HCT116 (cell line): ENCODE measurements at regions not wholly inside any gene's neighbourhood (a gene's known extent, or its start where the extent isn't known, plus 50 kb on each side); places are given as distances from the start of the nearest gene placed in this dataset.

ENCODE experiments used
- ATAC-seq: fragments of 200-7000 bp; cut with Tn5 transposase; 2 replicates; pipeline ENCODE4 v1.9.1; 2020; ENCODE audit warnings: mild to moderate bottlenecking, moderate library complexity
- BruUV-seq: library from RNA; stranded (reverse); fragments of 400-500 nt; replicated peaks from 2 replicates; lab custom pipeline; 2021; lab: Mats Ljungman, UMichigan
- CTCF ChIA-PET: fragments of 300-600 bp; sonication (Branson Sonifier 250); formaldehyde crosslinking; loops from one replicate; lab custom pipeline; 2021; ENCODE audit warnings: antibody characterized with exemption; lab: Charles Lee
- POLR2A ChIA-PET: fragments of 300-600, 350-600 bp; sonication (Branson Sonifier 250); formaldehyde crosslinking; loops from one replicate; lab custom pipeline; 2021; ENCODE audit warnings: antibody characterized with exemption; lab: Charles Lee
- RAD21 ChIA-PET, 2 experiments: fragments of 300-600 bp; sonication (Branson Sonifier 250); formaldehyde crosslinking; loops; one replicate each; lab custom pipeline; 2023; ENCODE audit warnings: low total read pairs in 2 of 2; ENCODE audit not compliant: uncharacterized antibody in 2 of 2, unreplicated experiment in 2 of 2, low non-redundant PET in 1 of 2; lab: Charles Lee
- DNase-seq: peaks from one replicate; pipeline ENCODE4 v3.0.0-alpha.2; 2010; ENCODE audit warnings: low read depth, low spot score
- H2AFZ ChIP-seq: fragments of 200-600 bp; shearing (Covaris generic), sonication (generic); 2 replicates; pipeline ENCODE4 v1.6.1; 2017; ENCODE audit warnings: low read depth, mixed run types, mixed read lengths, antibody characterized with exemption, low read length; ENCODE audit not compliant: poor library complexity, severe bottlenecking
- H3K27ac ChIP-seq: 2 replicates; pipeline ENCODE4 v1.5.1; 2012; ENCODE audit warnings: low read depth, low read length
- H3K27me3 ChIP-seq: fragments of 200-600 bp; sonication (generic); 2 replicates; pipeline ENCODE4 v1.6.1; 2016; ENCODE audit warnings: mixed run types, low read length, mixed read lengths; ENCODE audit not compliant: insufficient read depth
- H3K36me3 ChIP-seq, 2 experiments: fragments of 200-500 bp in 1 of 2; fragments of 200-600 bp in 1 of 2; sonication (Bioruptor generic) in 1 of 2; sonication (generic) in 1 of 2; 2 replicates each; pipeline versions ENCODE4 v1.5.1 to v1.6.1; 2014 to 2016; ENCODE audit warnings: low read length in 2 of 2, inconsistent platforms in 1 of 2, mixed read lengths in 1 of 2, mixed run types in 1 of 2; ENCODE audit not compliant: insufficient read depth in 2 of 2, control insufficient read depth in 1 of 2
- H3K4me1 ChIP-seq, 2 experiments: fragments of 200-600 bp in 1 of 2; sonication (generic) in 1 of 2; 2 replicates each; pipeline versions ENCODE4 v1.5.1 to v1.6.1; 2012 to 2017; ENCODE audit warnings: low read length in 2 of 2, inconsistent platforms in 1 of 2, mild to moderate bottlenecking in 1 of 2, mixed read lengths in 1 of 2, mixed run types in 1 of 2, moderate library complexity in 1 of 2; ENCODE audit not compliant: insufficient read depth in 2 of 2, control insufficient read depth in 1 of 2
- H3K4me2 ChIP-seq: fragments of 200-600 bp; sonication (generic); 2 replicates; pipeline ENCODE4 v1.6.1; 2017; ENCODE audit warnings: mixed run types, low read length, mixed read lengths
- H3K4me3 ChIP-seq, 2 experiments: fragments of 200-600 bp in 1 of 2; sonication (generic) in 1 of 2; replicated peaks in 1 of 2; 2 replicates each; pipeline ENCODE4 v1.5.1; 2011 to 2016; ENCODE audit warnings: low read length in 2 of 2, control low read depth in 1 of 2, low read depth in 1 of 2, mild to moderate bottlenecking in 1 of 2, mixed read lengths in 1 of 2, mixed run types in 1 of 2
- H3K79me2 ChIP-seq: fragments of 200-600 bp; sonication (generic); 2 replicates; pipeline ENCODE4 v1.6.1; 2017; ENCODE audit warnings: mild to moderate bottlenecking, mixed run types, low read length, moderate library complexity, mixed read lengths; ENCODE audit not compliant: insufficient read depth
- H3K9ac ChIP-seq: fragments of 200-600 bp; sonication (generic); 2 replicates; pipeline ENCODE4 v1.6.1; 2016; ENCODE audit warnings: low read length, mixed read lengths
- H3K9me2 ChIP-seq: fragments of 200-600 bp; sonication (generic), shearing (Covaris generic); 2 replicates; pipeline ENCODE4 v1.6.1; 2017; ENCODE audit warnings: mixed run types, mild to moderate bottlenecking, moderate library complexity; ENCODE audit not compliant: insufficient read depth
- H3K9me3 ChIP-seq, 2 experiments: fragments of 200-500 bp in 1 of 2; fragments of 200-600 bp in 1 of 2; sonication (Bioruptor generic) in 1 of 2; sonication (generic) in 1 of 2; 2 replicates each; pipeline ENCODE4 v1.6.1; 2014 to 2017; ENCODE audit warnings: low read length in 2 of 2, mixed read lengths in 2 of 2, inconsistent platforms in 1 of 2, low read depth in 1 of 2, mild to moderate bottlenecking in 1 of 2, mixed run types in 1 of 2, moderate library complexity in 1 of 2; ENCODE audit not compliant: control insufficient read depth in 1 of 2, insufficient read depth in 1 of 2
- H4K20me1 ChIP-seq: fragments of 200-600 bp; sonication (generic), shearing (Covaris generic); 2 replicates; pipeline ENCODE4 v1.6.1; 2017; ENCODE audit warnings: mixed run types, mild to moderate bottlenecking, moderate library complexity; ENCODE audit not compliant: insufficient read depth
- CBX3 ChIP-seq: IDR thresholded peaks from 2 replicates; pipeline ENCODE4 v1.6.1; 2012; ENCODE audit warnings: low read depth
- CEBPB ChIP-seq: IDR thresholded peaks from 2 replicates; pipeline ENCODE4 v1.6.1; 2012; ENCODE audit warnings: low read depth
- EGR1 ChIP-seq: IDR thresholded peaks from 2 replicates; pipeline ENCODE4 v1.6.1; 2012; ENCODE audit warnings: low read depth
- EZH2 ChIP-seq: fragments of 200-600 bp; sonication (generic); IDR thresholded peaks from 2 replicates; pipeline ENCODE4 v1.6.1; 2017; ENCODE audit warnings: antibody characterized with exemption, mixed run types
- JUND ChIP-seq: IDR thresholded peaks from 2 replicates; pipeline ENCODE4 v1.6.1; 2012
- POLR2AphosphoS5 ChIP-seq: IDR thresholded peaks from 2 replicates; pipeline ENCODE4 v1.6.1; 2011; ENCODE audit warnings: mild to moderate bottlenecking, low read depth, low read length, moderate library complexity
- SIN3A ChIP-seq: IDR thresholded peaks from 2 replicates; pipeline ENCODE4 v1.6.1; 2012; ENCODE audit warnings: low read depth
- SP1 ChIP-seq: IDR thresholded peaks from 2 replicates; pipeline ENCODE4 v1.6.1; 2012; ENCODE audit warnings: low read depth
- TCF7L2 ChIP-seq: IDR thresholded peaks from 2 replicates; pipeline ENCODE4 v1.7.0; 2011; ENCODE audit warnings: borderline replicate concordance, inconsistent platforms; ENCODE audit not compliant: insufficient read depth, insufficient read length; ENCODE audit errors: extremely low read depth
- ZFX ChIP-seq: fragments of 450-650 bp; IDR thresholded peaks from 2 replicates; pipeline ENCODE4 v1.6.1; 2017
- ZNF274 ChIP-seq: fragments of 200-500 bp; sonication (Bioruptor generic); IDR thresholded peaks from 2 replicates; pipeline ENCODE4 v1.6.1; 2014; ENCODE audit warnings: mild to moderate bottlenecking, low read depth, low read length, inconsistent platforms
- intact Hi-C: fragments of 100-400 bp; cut with micrococcal nuclease; formaldehyde crosslinking; loops from 2 replicates; pipeline ENCODE4 v1.10.0; 2022
- TF ChIP-seq, protein P1 (sequence below): IDR thresholded peaks from 2 replicates; pipeline ENCODE4 v1.6.1; 2012; ENCODE audit warnings: low read depth
- TF ChIP-seq, protein P2 (sequence below): IDR thresholded peaks from 2 replicates; pipeline ENCODE4 v1.6.1; 2012

DNA sequence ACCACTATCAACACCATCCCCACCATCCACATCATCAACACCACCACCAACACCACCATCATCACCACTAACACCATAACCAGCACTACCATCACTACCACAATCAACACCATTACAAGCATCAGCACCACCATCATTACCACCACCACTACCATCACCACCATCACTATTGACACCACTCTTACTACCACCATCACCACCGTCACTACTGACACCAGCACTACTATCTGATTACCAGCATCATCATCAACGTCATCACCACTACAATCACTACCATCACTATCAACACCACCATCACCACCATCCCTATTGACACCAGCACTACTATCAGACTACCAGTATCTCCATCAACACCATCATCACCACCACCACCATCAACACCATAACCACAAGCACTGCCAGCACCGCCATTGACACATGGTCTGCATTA, 106.1 kb upstream of the RUNX3 start:
- Histone ChIP-seq H3K79me2 (no peaks in the 10 kb centered on the region), H3K9me2 (no peaks in the 10 kb centered on the region), H4K20me1 (no peaks in the 10 kb centered on the region), H3K4me3 (no peak overlapping the region), H3K4me1 (peaks cover 0 to 8% of the 10 kb centered on the region in 2 experiments; a peak in 2 of 4 replicates), H3K9ac (no peak overlapping the region), H3K4me2 (no peak overlapping the region)
- TF ChIP-seq CBX3 (no peak), JUND (no peak)
- TF ChIP-seq, protein P1, sequence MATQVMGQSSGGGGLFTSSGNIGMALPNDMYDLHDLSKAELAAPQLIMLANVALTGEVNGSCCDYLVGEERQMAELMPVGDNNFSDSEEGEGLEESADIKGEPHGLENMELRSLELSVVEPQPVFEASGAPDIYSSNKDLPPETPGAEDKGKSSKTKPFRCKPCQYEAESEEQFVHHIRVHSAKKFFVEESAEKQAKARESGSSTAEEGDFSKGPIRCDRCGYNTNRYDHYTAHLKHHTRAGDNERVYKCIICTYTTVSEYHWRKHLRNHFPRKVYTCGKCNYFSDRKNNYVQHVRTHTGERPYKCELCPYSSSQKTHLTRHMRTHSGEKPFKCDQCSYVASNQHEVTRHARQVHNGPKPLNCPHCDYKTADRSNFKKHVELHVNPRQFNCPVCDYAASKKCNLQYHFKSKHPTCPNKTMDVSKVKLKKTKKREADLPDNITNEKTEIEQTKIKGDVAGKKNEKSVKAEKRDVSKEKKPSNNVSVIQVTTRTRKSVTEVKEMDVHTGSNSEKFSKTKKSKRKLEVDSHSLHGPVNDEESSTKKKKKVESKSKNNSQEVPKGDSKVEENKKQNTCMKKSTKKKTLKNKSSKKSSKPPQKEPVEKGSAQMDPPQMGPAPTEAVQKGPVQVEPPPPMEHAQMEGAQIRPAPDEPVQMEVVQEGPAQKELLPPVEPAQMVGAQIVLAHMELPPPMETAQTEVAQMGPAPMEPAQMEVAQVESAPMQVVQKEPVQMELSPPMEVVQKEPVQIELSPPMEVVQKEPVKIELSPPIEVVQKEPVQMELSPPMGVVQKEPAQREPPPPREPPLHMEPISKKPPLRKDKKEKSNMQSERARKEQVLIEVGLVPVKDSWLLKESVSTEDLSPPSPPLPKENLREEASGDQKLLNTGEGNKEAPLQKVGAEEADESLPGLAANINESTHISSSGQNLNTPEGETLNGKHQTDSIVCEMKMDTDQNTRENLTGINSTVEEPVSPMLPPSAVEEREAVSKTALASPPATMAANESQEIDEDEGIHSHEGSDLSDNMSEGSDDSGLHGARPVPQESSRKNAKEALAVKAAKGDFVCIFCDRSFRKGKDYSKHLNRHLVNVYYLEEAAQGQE: no peak
- TF ChIP-seq, all 23 proteins: peak for 0
- ChIA-PET CTCF (interaction anchor here (1.1 to 1.7 kb wide), 2 partner anchors 7 to 12 kb away, joined by 3 to 5 read pairs; no protein-coding TSS in a partner anchor), POLR2A (no interaction called here), RAD21 (interaction anchor here in 1 of 2 experiments (0.9 kb wide), 1 partner anchor 103 kb away, joined by 3 read pairs; no protein-coding TSS in a partner anchor)
- Histone ChIP-seq H2AFZ (no peak overlapping the region), H3K9me3 (no peaks in the 10 kb centered on the region), H3K27ac (no peak overlapping the region), H3K36me3 (no peaks in the 10 kb centered on the region), H3K27me3 (no peaks in the 10 kb centered on the region)
- no TSS peak for BruUV-seq
- ATAC-seq (no peak), DNase-seq (no peak)
- intact Hi-C loops: loop anchor here (2.0 to 5.0 kb wide), 2 partner anchors 169 to 189 kb away; no protein-coding TSS in a partner anchor

DNA sequence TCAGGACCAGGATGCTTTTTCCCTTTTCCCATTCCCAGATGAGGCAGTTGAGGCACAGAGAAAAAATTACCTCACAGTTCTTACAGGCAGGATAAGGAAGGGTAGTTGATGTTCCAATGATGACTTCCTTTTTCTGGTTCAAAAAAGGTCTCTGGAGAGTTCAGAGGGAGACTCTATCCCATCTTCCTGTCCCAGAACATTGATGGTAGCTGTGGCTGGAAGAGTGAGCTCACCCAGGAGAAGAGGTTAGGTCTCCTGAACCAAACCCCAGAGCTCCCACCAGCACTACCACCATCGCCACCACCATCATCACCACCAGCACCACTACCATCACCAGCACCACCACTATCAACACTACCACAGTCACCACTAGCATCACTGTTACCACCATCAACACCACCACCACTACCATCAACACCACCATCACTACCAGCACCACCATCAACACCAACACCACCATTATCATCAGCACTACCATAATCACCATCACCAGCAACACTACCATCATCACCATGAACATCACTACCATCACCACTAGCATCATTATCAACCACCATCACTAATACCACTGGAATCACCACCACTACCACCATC, 105.5 kb upstream of the RUNX3 start:
- no peaks in the 10 kb centered on the region for H4K20me1 ChIP-seq
- no peaks in the 10 kb centered on the region for H3K9me3 ChIP-seq
- ATAC-seq (no peak), DNase-seq (no peak)
- H2AFZ ChIP-seq: no peak overlapping the region
- H3K4me1 ChIP-seq: peaks cover 0 to 11% of the 10 kb centered on the region in 2 experiments; a peak in 2 of 4 replicates
- RAD21 ChIA-PET: no interaction called here
- no peaks in the 10 kb centered on the region for H3K36me3 ChIP-seq
- no peak overlapping the region for H3K27ac ChIP-seq
- H3K9ac ChIP-seq: no peak overlapping the region
- H3K27me3 ChIP-seq: no peaks in the 10 kb centered on the region
- no peak overlapping the region for H3K4me3 ChIP-seq
- POLR2A ChIA-PET: no interaction called here
- no peak overlapping the region for H3K4me2 ChIP-seq
- intact Hi-C loops: loop anchor here (2.0 to 5.0 kb wide), 2 partner anchors 169 to 188 kb away; no protein-coding TSS in a partner anchor
- CTCF ChIA-PET: no interaction called here
- no peaks in the 10 kb centered on the region for H3K9me2 ChIP-seq
- no peaks in the 10 kb centered on the region for H3K79me2 ChIP-seq
- no TSS peak for BruUV-seq
- TF ChIP-seq ZFX (no peak), SP1 (no peak), SIN3A (no peak), ZNF274 (no peak), TCF7L2 (no peak), EGR1 (no peak), EZH2 (no peak), CEBPB (no peak), POLR2AphosphoS5 (no peak), JUND (no peak)
- TF ChIP-seq, protein P2, sequence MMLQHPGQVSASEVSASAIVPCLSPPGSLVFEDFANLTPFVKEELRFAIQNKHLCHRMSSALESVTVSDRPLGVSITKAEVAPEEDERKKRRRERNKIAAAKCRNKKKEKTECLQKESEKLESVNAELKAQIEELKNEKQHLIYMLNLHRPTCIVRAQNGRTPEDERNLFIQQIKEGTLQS: no peak
- TF ChIP-seq, protein P1: no peak
